Body of pancreas (tissue), 4 donors: ENCODE measurements at regions not wholly inside any gene's neighbourhood (a gene's known extent, or its start where the extent isn't known, plus 50 kb on each side); places are given as distances from the start of the nearest gene placed in this dataset.

Experiments
- POLR2A ChIP-seq, 3 donors: fragments of 450-650 bp; IDR thresholded peaks; one replicate each; pipeline ENCODE4 v1.6.1; 2016; ENCODE audit warnings: antibody characterized with exemption in 3 of 3, mild to moderate bottlenecking in 2 of 3
- TF ChIP-seq, protein P1 (sequence below), 7 experiments: fragments of 450-650 bp in 4 of 7; fragments of 200-600 bp in 3 of 7; sonication (generic) in 3 of 7; IDR thresholded peaks; one replicate each; pipeline ENCODE4 v1.5.1; 2016 to 2019; ENCODE audit warnings: antibody characterized with exemption in 7 of 7

DNA sequence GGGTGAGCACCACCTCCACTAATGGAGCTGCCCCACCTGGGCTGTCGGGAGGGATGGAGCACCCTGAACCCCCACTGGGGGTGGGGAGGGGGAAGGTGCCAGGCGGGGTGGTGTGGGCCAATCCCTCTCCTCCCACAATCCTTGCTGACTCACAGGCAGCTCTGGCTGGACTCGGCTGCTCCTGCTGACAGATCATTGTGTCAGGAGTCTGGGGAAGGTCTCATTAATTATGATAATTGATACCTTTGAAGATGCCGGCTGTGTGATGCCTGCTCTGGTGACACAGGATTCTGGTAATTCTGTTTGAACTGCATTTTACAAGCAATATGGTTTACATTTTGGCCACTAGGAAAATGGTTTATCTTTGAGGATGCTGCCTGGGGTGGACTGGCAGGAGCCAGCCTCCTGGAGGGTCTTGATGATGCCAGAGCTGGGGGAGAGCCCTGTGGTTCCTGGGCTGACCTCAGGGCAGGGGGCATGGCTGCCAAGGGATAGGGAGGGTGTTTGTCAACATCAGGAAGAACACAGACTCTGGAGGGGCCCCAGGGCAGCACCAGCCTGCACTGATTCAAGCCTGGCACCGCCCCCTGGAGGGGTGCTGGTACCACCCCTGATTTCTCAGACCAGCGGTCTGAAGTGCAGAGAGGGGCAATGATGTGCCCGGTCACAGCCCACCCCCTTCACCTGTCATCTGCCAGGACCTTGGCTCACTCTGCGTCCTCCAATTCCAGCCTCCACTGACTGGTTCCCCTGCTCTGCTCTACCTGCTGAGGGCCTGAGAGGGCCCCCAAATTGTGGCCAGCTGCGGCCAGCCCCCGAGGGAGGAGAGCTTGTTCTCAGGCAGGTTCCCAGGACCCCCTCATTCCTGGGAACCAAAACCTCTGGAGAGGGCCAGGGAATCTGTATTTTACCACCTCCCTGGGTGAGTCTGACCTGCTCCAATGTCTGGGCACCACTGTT is 338.8 kb downstream of the MATN1 start:
- no peak for TF ChIP-seq POLR2A (IDR thresholded peaks at IDR 0.05)
- TF ChIP-seq, protein P1, sequence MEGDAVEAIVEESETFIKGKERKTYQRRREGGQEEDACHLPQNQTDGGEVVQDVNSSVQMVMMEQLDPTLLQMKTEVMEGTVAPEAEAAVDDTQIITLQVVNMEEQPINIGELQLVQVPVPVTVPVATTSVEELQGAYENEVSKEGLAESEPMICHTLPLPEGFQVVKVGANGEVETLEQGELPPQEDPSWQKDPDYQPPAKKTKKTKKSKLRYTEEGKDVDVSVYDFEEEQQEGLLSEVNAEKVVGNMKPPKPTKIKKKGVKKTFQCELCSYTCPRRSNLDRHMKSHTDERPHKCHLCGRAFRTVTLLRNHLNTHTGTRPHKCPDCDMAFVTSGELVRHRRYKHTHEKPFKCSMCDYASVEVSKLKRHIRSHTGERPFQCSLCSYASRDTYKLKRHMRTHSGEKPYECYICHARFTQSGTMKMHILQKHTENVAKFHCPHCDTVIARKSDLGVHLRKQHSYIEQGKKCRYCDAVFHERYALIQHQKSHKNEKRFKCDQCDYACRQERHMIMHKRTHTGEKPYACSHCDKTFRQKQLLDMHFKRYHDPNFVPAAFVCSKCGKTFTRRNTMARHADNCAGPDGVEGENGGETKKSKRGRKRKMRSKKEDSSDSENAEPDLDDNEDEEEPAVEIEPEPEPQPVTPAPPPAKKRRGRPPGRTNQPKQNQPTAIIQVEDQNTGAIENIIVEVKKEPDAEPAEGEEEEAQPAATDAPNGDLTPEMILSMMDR (IDR thresholded peaks at IDR 0.05), result no peak
